ENCODE measurements at regions not wholly inside any gene's neighbourhood (a gene's known extent, or its start where the extent isn't known, plus 50 kb on each side); places are given as distances from the start of the nearest gene placed in this dataset.
A peak's percentile ranks its signal among the peaks of the same experiment; 100 is the strongest.
"Not testable (repeated sequence)": the region's sequence is repeated elsewhere in the genome, so short reads cannot be mapped to it uniquely, and the experiment has no call there.

GRCh38 chr11:3514635-3515424 lies 127.0 kb downstream of the ART5 start:
- DNase-seq (ENCODE audit: low read depth in 2 of 3, low spot score in 2 of 3), result not testable (repeated sequence)

- not testable (repeated sequence) for DNase-seq (ENCODE audit: low read depth in 2 of 3, low spot score in 2 of 3)
Observed at GRCh38 chr11:3513311-3513710, 128.5 kb downstream of the ART5 start.

- not testable (repeated sequence) for DNase-seq (ENCODE audit: low read depth in 2 of 3, low spot score in 2 of 3)
Observed at GRCh38 chr11:3512751-3513150, 129.0 kb downstream of the ART5 start.

- DNase-seq (ENCODE audit: low read depth in 2 of 3, low spot score in 2 of 3), result peak in 1 of 3 donors; percentile 22
Observed at GRCh38 chr11:3512133-3512703, 129.6 kb downstream of the ART5 start.

GRCh38 chr11:3511416-3512132 lies 130.2 kb downstream of the ART5 start:
- peak in 1 of 3 donors; percentile 11 for DNase-seq (ENCODE audit: low read depth in 2 of 3, low spot score in 2 of 3)

GRCh38 chr11:3509563-3509962 lies 130.6 kb upstream of the ZNF195 start:
- DNase-seq (ENCODE audit: low read depth in 2 of 3, low spot score in 2 of 3), result not testable (repeated sequence)

- DNase-seq (ENCODE audit: low read depth in 2 of 3, low spot score in 2 of 3), result not testable (repeated sequence)
Observed at GRCh38 chr11:3499198-3499597, 120.3 kb upstream of the ZNF195 start.

GRCh38 chr11:3498356-3498755 lies 119.4 kb upstream of the ZNF195 start:
- not testable (repeated sequence) for DNase-seq (ENCODE audit: low read depth in 2 of 3, low spot score in 2 of 3)

GRCh38 chr11:3493152-3493551 lies 114.2 kb upstream of the ZNF195 start:
- not testable (repeated sequence) for DNase-seq (ENCODE audit: low read depth in 2 of 3, low spot score in 2 of 3)

- DNase-seq (ENCODE audit: low read depth in 2 of 3, low spot score in 2 of 3), result not testable (repeated sequence)
Observed at GRCh38 chr11:3488003-3488402, 109.1 kb upstream of the ZNF195 start.

- DNase-seq (ENCODE audit: low read depth in 2 of 3, low spot score in 2 of 3), result not testable (repeated sequence)
Observed at GRCh38 chr11:3485737-3486136, 106.8 kb upstream of the ZNF195 start.

GRCh38 chr11:3476937-3477885 lies 98.3 kb upstream of the ZNF195 start:
- DNase-seq (ENCODE audit: low read depth in 2 of 3, low spot score in 2 of 3), result peak in 1 of 3 donors; percentile 9

GRCh38 chr11:3476084-3476936 lies 97.4 kb upstream of the ZNF195 start:
- DNase-seq (ENCODE audit: low read depth in 2 of 3, low spot score in 2 of 3), result not testable (repeated sequence)

GRCh38 chr11:3468963-3469362 lies 90.0 kb upstream of the ZNF195 start:
- DNase-seq (ENCODE audit: low read depth in 2 of 3, low spot score in 2 of 3), result not testable (repeated sequence)

- DNase-seq (ENCODE audit: low read depth in 2 of 3, low spot score in 2 of 3), result not testable (repeated sequence)
Observed at GRCh38 chr11:3467599-3467998, 88.7 kb upstream of the ZNF195 start.

GRCh38 chr11:3455666-3456065 lies 76.7 kb upstream of the ZNF195 start:
- peak in 1 of 3 donors; percentile 42 for DNase-seq (ENCODE audit: low read depth in 2 of 3, low spot score in 2 of 3)

GRCh38 chr11:3454844-3455243 lies 75.9 kb upstream of the ZNF195 start:
- peak; percentile 5 to 59 (median 41) for DNase-seq (ENCODE audit: low read depth in 2 of 3, low spot score in 2 of 3)

GRCh38 chr11:3453596-3454256 lies 74.8 kb upstream of the ZNF195 start:
- not testable (repeated sequence) for DNase-seq (ENCODE audit: low read depth in 2 of 3, low spot score in 2 of 3)

GRCh38 chr11:3450822-3451221 lies 71.9 kb upstream of the ZNF195 start:
- DNase-seq (ENCODE audit: low read depth in 2 of 3, low spot score in 2 of 3), result not testable (repeated sequence)

All from hematopoietic multipotent progenitor cell (in vitro differentiated cells).